GM23248 (cell line): ENCODE measurements at regions not wholly inside any gene's neighbourhood (a gene's known extent, or its start where the extent isn't known, plus 50 kb on each side); places are given as distances from the start of the nearest gene placed in this dataset.

Experiments
- EZH2 ChIP-seq: fragments of 200-600 bp; sonication (generic); IDR thresholded peaks from 2 replicates; pipeline ENCODE4 v1.6.1; 2018; ENCODE audit warnings: antibody characterized with exemption, mild to moderate bottlenecking; ENCODE audit not compliant: insufficient read depth, poor library complexity, severe bottlenecking
- EZH2phosphoT487 ChIP-seq: fragments of 200-600 bp; sonication (generic); IDR thresholded peaks from 2 replicates; pipeline ENCODE4 v1.6.1; 2018; ENCODE audit warnings: antibody characterized with exemption, moderate library complexity, mild to moderate bottlenecking, low read depth; ENCODE audit not compliant: insufficient read depth

DNA sequence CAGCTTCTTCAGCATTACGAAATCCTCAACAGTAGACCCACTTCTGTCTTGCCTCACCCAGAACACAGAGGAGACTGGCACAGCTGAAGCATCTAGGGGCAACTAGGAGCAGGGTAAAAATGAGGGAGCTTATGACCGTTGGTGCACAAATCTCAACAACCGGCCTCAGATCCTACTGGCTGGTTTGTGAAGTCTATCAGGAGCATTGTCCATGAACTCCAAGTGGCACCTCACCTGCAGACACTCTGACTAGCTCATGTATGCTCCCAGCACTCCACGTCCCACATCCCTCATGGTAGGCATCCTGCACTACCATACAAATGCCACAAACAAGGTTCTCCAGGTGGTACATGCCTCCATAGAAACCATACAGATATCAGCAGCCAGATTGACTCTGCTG is 163.1 kb downstream of the TLE3 start:
- TF ChIP-seq EZH2 (no peak), EZH2phosphoT487 (no peak)
